WTC11 (cell line): ENCODE measurements at regions not wholly inside any gene's neighbourhood (a gene's known extent, or its start where the extent isn't known, plus 50 kb on each side); places are given as distances from the start of the nearest gene placed in this dataset.

Experiments used
- ATAC-seq: fragments of 200-7000 bp; cut with Tn5 transposase; 2 replicates; pipeline ENCODE4 v1.10.0; 2021; ENCODE audit warnings: mild to moderate bottlenecking, moderate library complexity
- CTCF ChIA-PET: fragments of 300-600 bp; sonication (Branson Sonifier 250); formaldehyde crosslinking; loops from one replicate; lab custom pipeline; 2021; ENCODE audit warnings: antibody characterized with exemption; lab: Charles Lee
- POLR2A ChIA-PET: fragments of 350-600 bp; sonication (Branson Sonifier 250); formaldehyde crosslinking; loops from one replicate; lab custom pipeline; 2021; ENCODE audit warnings: antibody characterized with exemption; lab: Charles Lee
- DNase-seq: peaks from one replicate; pipeline ENCODE4 v3.0.0; 2021; ENCODE audit warnings: low spot score
- H3K27ac Mint-ChIP-seq: 2 replicates; pipeline ENCODE4 v1.8.0; 2021; ENCODE audit warnings: mixed read lengths
- H3K27me3 Mint-ChIP-seq: 2 replicates; pipeline ENCODE4 v1.8.0; 2021; ENCODE audit warnings: low read depth, mild to moderate bottlenecking, moderate library complexity, mixed read lengths
- H3K36me3 Mint-ChIP-seq: 2 replicates; pipeline ENCODE4 v1.8.0; 2021; ENCODE audit warnings: mixed read lengths
- H3K4me1 Mint-ChIP-seq: 2 replicates; pipeline ENCODE4 v1.8.0; 2022; ENCODE audit warnings: mixed read lengths
- H3K4me3 Mint-ChIP-seq: 2 replicates; pipeline ENCODE4 v1.8.0; 2021; ENCODE audit warnings: mild to moderate bottlenecking, moderate library complexity, mixed read lengths
- H3K9me3 Mint-ChIP-seq: 2 replicates; pipeline ENCODE4 v1.8.0; 2021; ENCODE audit warnings: mixed read lengths
- ETV6 ChIP-seq: sonication (generic); formaldehyde crosslinking; IDR thresholded peaks from 2 replicates; pipeline ENCODE4 v1.8.1; 2022; ENCODE audit warnings: mild to moderate bottlenecking, missing genetic modification reagents
- FOXJ3 ChIP-seq: sonication (generic); formaldehyde crosslinking; IDR thresholded peaks from 2 replicates; pipeline ENCODE4 v1.9.0; 2021; ENCODE audit warnings: missing genetic modification reagents, mild to moderate bottlenecking, borderline replicate concordance
- GABPB1 ChIP-seq: sonication (generic); formaldehyde crosslinking; IDR thresholded peaks from 2 replicates; pipeline ENCODE4 v1.8.1; 2023; ENCODE audit warnings: mild to moderate bottlenecking, missing genetic modification reagents
- IRF1 ChIP-seq: sonication (generic); formaldehyde crosslinking; IDR thresholded peaks from 2 replicates; pipeline ENCODE4 v1.8.0; 2023; ENCODE audit warnings: missing genetic modification reagents
- JUN ChIP-seq: sonication (generic); formaldehyde crosslinking; IDR thresholded peaks from 2 replicates; pipeline ENCODE4 v1.8.0; 2023; ENCODE audit warnings: mild to moderate bottlenecking, missing genetic modification reagents
- MAX ChIP-seq: sonication (generic); formaldehyde crosslinking; IDR thresholded peaks from 2 replicates; pipeline ENCODE4 v1.8.0; 2022; ENCODE audit warnings: mild to moderate bottlenecking, missing genetic modification reagents
- RELA ChIP-seq: sonication (generic); formaldehyde crosslinking; IDR thresholded peaks from 2 replicates; pipeline ENCODE4 v1.8.1; 2022; ENCODE audit warnings: missing genetic modification reagents, mild to moderate bottlenecking, borderline replicate concordance
- RORB ChIP-seq: fragments of 250-450 bp; sonication (Bioruptor Pico); IDR thresholded peaks from 2 replicates; pipeline ENCODE4 v1.9.0; 2021; ENCODE audit warnings: mild to moderate bottlenecking
- TCF7 ChIP-seq: sonication (generic); formaldehyde crosslinking; IDR thresholded peaks from 2 replicates; pipeline ENCODE4 v1.8.0; 2022; ENCODE audit warnings: mild to moderate bottlenecking, low read depth, missing genetic modification reagents, moderate library complexity
- ZNF281 ChIP-seq: sonication (generic); formaldehyde crosslinking; IDR thresholded peaks from 2 replicates; pipeline ENCODE4 v1.8.0; 2023; ENCODE audit warnings: mild to moderate bottlenecking, missing genetic modification reagents
- ZNF317 ChIP-seq: sonication (generic); formaldehyde crosslinking; IDR thresholded peaks from 2 replicates; pipeline ENCODE4 v1.8.1; 2023; ENCODE audit warnings: low read depth, mild to moderate bottlenecking, moderate library complexity, missing genetic modification reagents, borderline replicate concordance
- ZNF416 ChIP-seq: fragments of 250-450 bp; sonication (Bioruptor Pico); IDR thresholded peaks from 2 replicates; pipeline ENCODE4 v1.9.0; 2021; ENCODE audit warnings: mild to moderate bottlenecking, inconsistent platforms
- TF ChIP-seq, protein P1 (sequence below): sonication (generic); formaldehyde crosslinking; conservative IDR thresholded peaks from 2 replicates; pipeline ENCODE4 v1.8.1; 2022; ENCODE audit warnings: mild to moderate bottlenecking, missing genetic modification reagents

GRCh38 chr5:135157421-135158313, 123.6 kb upstream of the PITX1 start:
- H3K4me3 Mint-ChIP-seq, result no peak overlapping the region
- no peaks in the 10 kb centered on the region for H3K4me1 Mint-ChIP-seq
- POLR2A ChIA-PET, result no interaction called here
- no peak for TF ChIP-seq TCF7 (CRISPR knock-in tag)
- TF ChIP-seq, protein P1, sequence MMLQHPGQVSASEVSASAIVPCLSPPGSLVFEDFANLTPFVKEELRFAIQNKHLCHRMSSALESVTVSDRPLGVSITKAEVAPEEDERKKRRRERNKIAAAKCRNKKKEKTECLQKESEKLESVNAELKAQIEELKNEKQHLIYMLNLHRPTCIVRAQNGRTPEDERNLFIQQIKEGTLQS, result no peak
- TF ChIP-seq MAX (CRISPR knock-in tag), result no peak
- no peak for TF ChIP-seq RELA (CRISPR knock-in tag)
- TF ChIP-seq ZNF317 (CRISPR knock-in tag), result no peak
- no peak for TF ChIP-seq FOXJ3 (CRISPR knock-in tag)
- DNase-seq (no peak), ATAC-seq (no peak)
- peaks cover 20% of the 10 kb centered on the region for H3K9me3 Mint-ChIP-seq
- CTCF ChIA-PET, result no interaction called here
- H3K27ac Mint-ChIP-seq, result no peak overlapping the region
- peaks cover 18% of the 10 kb centered on the region for H3K27me3 Mint-ChIP-seq
- H3K36me3 Mint-ChIP-seq, result no peaks in the 10 kb centered on the region

DNA sequence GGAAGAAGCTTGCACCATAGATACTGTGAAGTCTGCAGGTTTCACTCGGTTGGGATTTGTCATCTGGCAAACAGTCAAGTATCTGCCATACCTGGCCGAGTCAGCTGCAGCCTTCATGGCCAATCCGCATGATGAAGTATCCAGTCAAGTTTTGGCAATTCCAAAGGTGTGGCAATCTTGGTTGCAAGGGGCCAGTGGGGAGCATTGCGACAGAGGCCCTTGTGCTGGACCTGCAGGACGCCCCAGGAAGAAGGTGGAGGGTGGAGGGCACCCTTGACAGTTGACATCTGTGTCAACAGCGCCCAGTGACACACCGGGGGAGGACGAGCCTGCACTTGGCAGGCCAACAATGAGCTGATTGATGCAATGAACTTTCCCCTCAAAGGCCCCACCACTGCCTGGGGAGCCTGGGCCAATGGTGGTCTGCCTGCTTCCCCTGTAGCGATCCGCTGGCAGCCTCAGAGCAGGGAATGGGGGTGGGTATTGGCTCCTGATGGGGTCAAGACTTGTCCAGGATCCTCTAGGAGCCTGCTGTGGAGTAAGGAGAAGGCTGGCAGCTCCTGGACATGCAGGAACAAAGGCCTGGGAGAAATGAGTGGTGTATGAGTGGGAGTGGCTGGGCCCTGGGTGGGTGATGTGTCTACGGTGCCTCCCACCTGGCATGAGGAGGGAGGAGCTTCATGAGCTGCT, 122.8 kb upstream of the PITX1 start:
- Mint-ChIP-seq H3K9me3 (peaks cover 20% of the 10 kb centered on the region), H3K27me3 (peaks cover 18% of the 10 kb centered on the region), H3K4me3 (no peak overlapping the region), H3K36me3 (no peaks in the 10 kb centered on the region), H3K4me1 (no peaks in the 10 kb centered on the region), H3K27ac (no peak overlapping the region)
- no peak for ATAC-seq
- POLR2A ChIA-PET, result no interaction called here
- TF ChIP-seq IRF1, result no peak
- peak; percentile 99 for TF ChIP-seq GABPB1 (CRISPR knock-in tag)
- CTCF ChIA-PET, result no interaction called here
- DNase-seq, result no peak

GRCh38 chr5:135156337-135156714, 122.3 kb upstream of the PITX1 start:
- H3K36me3 Mint-ChIP-seq, result no peaks in the 10 kb centered on the region
- peaks cover 16% of the 10 kb centered on the region for H3K27me3 Mint-ChIP-seq
- no peak overlapping the region for H3K4me3 Mint-ChIP-seq
- ChIA-PET POLR2A (no interaction called here), CTCF (interaction anchor here (2.0 kb wide), 1 partner anchor 18 kb away, joined by 7 read pairs; no protein-coding TSS in a partner anchor)
- H3K4me1 Mint-ChIP-seq, result no peaks in the 10 kb centered on the region
- TF ChIP-seq JUN (CRISPR knock-in tag) (no peak), ZNF416 (CRISPR knock-in tag) (no peak), ETV6 (CRISPR knock-in tag) (no peak), RORB (no peak), ZNF281 (CRISPR knock-in tag) (no peak), RELA (CRISPR knock-in tag) (no peak)
- H3K9me3 Mint-ChIP-seq, result peaks cover 23% of the 10 kb centered on the region
- H3K27ac Mint-ChIP-seq, result no peak overlapping the region
- ATAC-seq (no peak), DNase-seq (no peak)
